ENCODE measurements at regions not wholly inside any gene's neighbourhood (a gene's known extent, or its start where the extent isn't known, plus 50 kb on each side); places are given as distances from the start of the nearest gene placed in this dataset.

DNA sequence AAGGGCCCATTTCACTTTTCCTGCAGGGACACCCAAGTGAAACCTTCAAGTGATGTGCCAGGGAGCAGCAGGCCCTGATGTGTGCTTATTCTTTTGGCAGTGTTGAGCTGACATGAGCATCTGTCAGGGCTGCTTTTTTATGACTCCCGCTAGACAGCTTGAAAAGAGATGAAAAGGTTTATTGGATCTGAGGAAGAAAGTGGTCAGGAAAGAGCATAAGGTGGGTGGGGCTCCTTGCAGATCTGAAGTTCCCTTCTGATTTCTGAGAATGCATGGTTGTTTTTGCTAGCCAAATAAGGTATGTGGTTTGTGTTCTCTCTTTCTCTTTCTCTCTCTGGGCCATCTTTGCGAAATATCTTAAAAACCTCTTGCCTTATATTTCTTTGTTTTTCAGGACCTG lies 316.1 kb downstream of the DMRT2 start:
- Histone ChIP-seq H3K4me2 (ENCODE audit: control insufficient read depth, extremely low read depth, insufficient read depth, low read depth, low read length) (no peak overlapping the region), H3K9ac (ENCODE audit: control insufficient read depth, extremely low read depth, insufficient read depth, low read length) (no peak overlapping the region), H4K20me1 (ENCODE audit: control insufficient read depth, extremely low read depth, insufficient read depth, low read length) (no peaks in the 10 kb centered on the region), H3K9me1 (ENCODE audit: control insufficient read depth, extremely low read depth, insufficient read depth, low read length) (no peaks in the 10 kb centered on the region), H3K27ac (ENCODE audit: control insufficient read depth, insufficient read depth, low read length) (no peak overlapping the region), H2AFZ (ENCODE audit: control insufficient read depth, low read length) (no peak overlapping the region), H3K4me1 (ENCODE audit: control insufficient read depth, extremely low read depth, insufficient read depth, low read length) (no peaks in the 10 kb centered on the region), H3K36me3 (ENCODE audit: control insufficient read depth in 2 of 2, extremely low read depth in 1 of 2, insufficient read depth in 2 of 2, low read length in 2 of 2) (no peaks in the 10 kb centered on the region), H3K4me3 (ENCODE audit: control insufficient read depth in 2 of 3, extremely low read depth in 1 of 3, insufficient read depth in 2 of 3, low read depth in 1 of 3, low read length in 3 of 3) (no peak overlapping the region), H3K9me3 (ENCODE audit: control insufficient read depth, low read depth, low read length) (no peaks in the 10 kb centered on the region), H3K27me3 (ENCODE audit: control insufficient read depth, extremely low read depth, insufficient read depth, low read length) (no peaks in the 10 kb centered on the region), H3K79me2 (ENCODE audit: control insufficient read depth, insufficient read depth, low read length) (no peaks in the 10 kb centered on the region)
- no peak for DNase-seq (ENCODE audit: low read depth, low spot score)
- TF ChIP-seq, protein P1, sequence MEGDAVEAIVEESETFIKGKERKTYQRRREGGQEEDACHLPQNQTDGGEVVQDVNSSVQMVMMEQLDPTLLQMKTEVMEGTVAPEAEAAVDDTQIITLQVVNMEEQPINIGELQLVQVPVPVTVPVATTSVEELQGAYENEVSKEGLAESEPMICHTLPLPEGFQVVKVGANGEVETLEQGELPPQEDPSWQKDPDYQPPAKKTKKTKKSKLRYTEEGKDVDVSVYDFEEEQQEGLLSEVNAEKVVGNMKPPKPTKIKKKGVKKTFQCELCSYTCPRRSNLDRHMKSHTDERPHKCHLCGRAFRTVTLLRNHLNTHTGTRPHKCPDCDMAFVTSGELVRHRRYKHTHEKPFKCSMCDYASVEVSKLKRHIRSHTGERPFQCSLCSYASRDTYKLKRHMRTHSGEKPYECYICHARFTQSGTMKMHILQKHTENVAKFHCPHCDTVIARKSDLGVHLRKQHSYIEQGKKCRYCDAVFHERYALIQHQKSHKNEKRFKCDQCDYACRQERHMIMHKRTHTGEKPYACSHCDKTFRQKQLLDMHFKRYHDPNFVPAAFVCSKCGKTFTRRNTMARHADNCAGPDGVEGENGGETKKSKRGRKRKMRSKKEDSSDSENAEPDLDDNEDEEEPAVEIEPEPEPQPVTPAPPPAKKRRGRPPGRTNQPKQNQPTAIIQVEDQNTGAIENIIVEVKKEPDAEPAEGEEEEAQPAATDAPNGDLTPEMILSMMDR (optimal IDR thresholded peaks at IDR 0.05 in 1 of 3, IDR thresholded peaks at IDR 0.05 in 1 of 3, conservative IDR thresholded peaks at IDR 0.05 in 1 of 3; ENCODE audit: extremely low read depth in 1 of 3, insufficient read depth in 2 of 3, low read length in 3 of 3), result no peak
- no peak for TF ChIP-seq EZH2 (IDR thresholded peaks at IDR 0.05; ENCODE audit: low read length)
- dilution Hi-C loops (cut with MboI; ENCODE audit: extremely low pct_ligation_motif_present, low sequenced_read_pairs), result no loop called here
- FAIRE-seq, result no peak

DNA sequence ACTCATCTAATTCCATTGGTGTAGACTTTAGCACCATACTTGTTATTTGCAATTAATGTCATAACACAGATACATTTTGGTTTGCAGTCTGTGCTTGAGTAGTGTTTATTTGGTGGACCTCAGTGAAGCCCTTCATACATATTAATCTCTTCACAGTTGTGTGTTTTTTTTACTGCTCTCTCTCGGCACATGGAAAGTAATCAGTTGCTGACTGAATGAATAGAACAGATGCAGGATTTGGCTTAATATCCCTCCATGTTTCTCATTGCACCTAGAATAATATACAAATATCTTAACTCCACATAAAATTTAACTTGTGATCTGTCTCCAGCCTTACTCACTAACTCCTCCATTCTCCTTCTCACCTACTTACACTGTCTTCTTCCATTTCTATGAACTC lies 319.1 kb downstream of the DMRT2 start:
- no peak overlapping the region for H3K9ac ChIP-seq (ENCODE audit: control insufficient read depth, extremely low read depth, insufficient read depth, low read length)
- H3K4me2 ChIP-seq (ENCODE audit: control insufficient read depth, extremely low read depth, insufficient read depth, low read depth, low read length), result no peak overlapping the region
- no peaks in the 10 kb centered on the region for H3K36me3 ChIP-seq (ENCODE audit: control insufficient read depth in 2 of 2, extremely low read depth in 1 of 2, insufficient read depth in 2 of 2, low read length in 2 of 2)
- DNase-seq (ENCODE audit: low read depth, low spot score) (no peak), FAIRE-seq (no peak)
- no peaks in the 10 kb centered on the region for H3K79me2 ChIP-seq (ENCODE audit: control insufficient read depth, insufficient read depth, low read length)
- no peak overlapping the region for H3K27ac ChIP-seq (ENCODE audit: control insufficient read depth, insufficient read depth, low read length)
- H2AFZ ChIP-seq (ENCODE audit: control insufficient read depth, low read length), result no peak overlapping the region
- H3K27me3 ChIP-seq (ENCODE audit: control insufficient read depth, extremely low read depth, insufficient read depth, low read length), result no peaks in the 10 kb centered on the region
- dilution Hi-C loops (cut with MboI; ENCODE audit: extremely low pct_ligation_motif_present, low sequenced_read_pairs), result no loop called here
- no peaks in the 10 kb centered on the region for H4K20me1 ChIP-seq (ENCODE audit: control insufficient read depth, extremely low read depth, insufficient read depth, low read length)
- H3K4me1 ChIP-seq (ENCODE audit: control insufficient read depth, extremely low read depth, insufficient read depth, low read length), result no peaks in the 10 kb centered on the region
- no peaks in the 10 kb centered on the region for H3K9me3 ChIP-seq (ENCODE audit: control insufficient read depth, low read depth, low read length)
- no peak overlapping the region for H3K4me3 ChIP-seq (ENCODE audit: control insufficient read depth in 2 of 3, extremely low read depth in 1 of 3, insufficient read depth in 2 of 3, low read depth in 1 of 3, low read length in 3 of 3)
- no peaks in the 10 kb centered on the region for H3K9me1 ChIP-seq (ENCODE audit: control insufficient read depth, extremely low read depth, insufficient read depth, low read length)
- TF ChIP-seq, protein P1 (optimal IDR thresholded peaks at IDR 0.05 in 1 of 3, IDR thresholded peaks at IDR 0.05 in 1 of 3, conservative IDR thresholded peaks at IDR 0.05 in 1 of 3; ENCODE audit: extremely low read depth in 1 of 3, insufficient read depth in 2 of 3, low read length in 3 of 3), result no peak
- TF ChIP-seq EZH2 (IDR thresholded peaks at IDR 0.05; ENCODE audit: low read length), result no peak
